HepG2 (cell line): ENCODE measurements at regions not wholly inside any gene's neighbourhood (a gene's known extent, or its start where the extent isn't known, plus 50 kb on each side); places are given as distances from the start of the nearest gene placed in this dataset.

Experiments used
- ATAC-seq: fragments of 200-7000 bp; cut with Tn5 transposase; 3 replicates; pipeline ENCODE4 v1.9.1; 2020; ENCODE audit warnings: mild to moderate bottlenecking, moderate library complexity
- BruUV-seq: library from RNA; stranded (reverse); fragments of 400-500 nt; replicated peaks from 2 replicates; lab custom pipeline; 2021; lab: Mats Ljungman, UMichigan
- CTCF ChIA-PET: fragments of 300-600 bp; formaldehyde crosslinking; extraction: SDS; loops from one replicate; lab custom pipeline; 2021; ENCODE audit warnings: low total read pairs, inconsistent platforms, low intra/inter-chr PET ratio; lab: Yijun Ruan, JAX
- POLR2A ChIA-PET: fragments of 350-600 bp; sonication (Branson Sonifier 250); formaldehyde crosslinking; loops from one replicate; lab custom pipeline; 2020; ENCODE audit warnings: antibody characterized with exemption, inconsistent platforms; lab: Yijun Ruan, JAX
- DNase-seq: peaks from one replicate; pipeline ENCODE4 v3.0.0-alpha.2; 2015; ENCODE audit warnings: low spot score
- FAIRE-seq: peaks from 3 replicates; lab custom pipeline; 2011; peaks lifted over from hg19 to GRCh38; lab: Jason Lieb, UNC
- H2AFZ ChIP-seq: one replicate; pipeline ENCODE4 v1.6.1; 2011; ENCODE audit warnings: low read length, inconsistent platforms
- H3K27ac ChIP-seq: fragments of 300-600 bp; 3 replicates; pipeline ENCODE4 v1.8.0; 2011; ENCODE audit warnings: mixed run types, mild to moderate bottlenecking, mixed read lengths, low read length, inconsistent platforms; ENCODE audit not compliant: insufficient read depth; ENCODE audit errors: extremely low read length
- H3K27me3 ChIP-seq, 2 experiments: fragments of 200-600 bp in 1 of 2; 2 replicates in 1 of 2; 3 replicates in 1 of 2; pipeline versions ENCODE4 v1.6.0 to v1.8.0; 2011; ENCODE audit warnings: low read length in 2 of 2, mild to moderate bottlenecking in 2 of 2, moderate library complexity in 2 of 2, inconsistent platforms in 1 of 2; ENCODE audit not compliant: insufficient read depth in 2 of 2, control insufficient read depth in 1 of 2
- H3K36me3 ChIP-seq, 2 experiments: fragments of 200-600 bp in 1 of 2; replicated peaks in 1 of 2; 2 replicates in 1 of 2; 3 replicates in 1 of 2; pipeline versions ENCODE4 v1.5.1 to v1.8.0; 2011; ENCODE audit warnings: low read length in 2 of 2, inconsistent platforms in 1 of 2; ENCODE audit not compliant: insufficient read depth in 2 of 2, control insufficient read depth in 1 of 2
- H3K4me1 ChIP-seq: 2 replicates; pipeline ENCODE4 v1.5.1; 2012; ENCODE audit warnings: low read length, inconsistent platforms; ENCODE audit not compliant: insufficient read depth
- H3K4me2 ChIP-seq: 2 replicates; pipeline ENCODE4 v1.6.0; 2011; ENCODE audit warnings: low read depth, low read length, inconsistent platforms
- H3K4me3 ChIP-seq, 3 experiments: fragments of 200-600 bp in 1 of 3; sonication (generic), shearing (Covaris generic) in 1 of 3; replicated peaks in 1 of 3; 2 replicates each; pipeline ENCODE4 v1.5.1; 2011 to 2016; ENCODE audit warnings: low read length in 3 of 3, inconsistent platforms in 2 of 3, low read depth in 2 of 3, mild to moderate bottlenecking in 2 of 3, control low read depth in 1 of 3, mixed read lengths in 1 of 3; ENCODE audit not compliant: insufficient read depth in 1 of 3
- H3K79me2 ChIP-seq: one replicate; pipeline ENCODE4 v1.6.1; 2011; ENCODE audit warnings: low read length, inconsistent platforms; ENCODE audit not compliant: insufficient read depth
- H3K9ac ChIP-seq: 2 replicates; pipeline ENCODE4 v1.6.0; 2011; ENCODE audit warnings: mild to moderate bottlenecking, low read depth, low read length, inconsistent platforms; ENCODE audit not compliant: insufficient read depth
- H3K9me3 ChIP-seq: 2 replicates; pipeline ENCODE4 v1.5.1; 2012; ENCODE audit warnings: mild to moderate bottlenecking, low read length
- H4K20me1 ChIP-seq: 2 replicates; pipeline ENCODE4 v1.6.0; 2011; ENCODE audit warnings: inconsistent platforms, mild to moderate bottlenecking, low read length, moderate library complexity; ENCODE audit not compliant: insufficient read depth
- ARHGAP35 ChIP-seq: sonication (generic); formaldehyde crosslinking; IDR thresholded peaks from 2 replicates; pipeline ENCODE4 v1.9.0; 2022; ENCODE audit warnings: mild to moderate bottlenecking, inconsistent platforms, moderate library complexity, missing genetic modification reagents, borderline replicate concordance
- BATF2 ChIP-seq: sonication (generic); formaldehyde crosslinking; IDR thresholded peaks from 2 replicates; pipeline ENCODE4 v1.8.0; 2022; ENCODE audit warnings: mild to moderate bottlenecking, missing genetic modification reagents, moderate library complexity
- BCL3 ChIP-seq: sonication (generic); formaldehyde crosslinking; IDR thresholded peaks from 2 replicates; pipeline ENCODE4 v1.5.1; 2020; ENCODE audit warnings: mild to moderate bottlenecking, missing genetic modification reagents, moderate library complexity
- FOXJ3 ChIP-seq: sonication (generic); formaldehyde crosslinking; IDR thresholded peaks from 2 replicates; pipeline ENCODE4 v1.4.0; 2020; ENCODE audit warnings: missing genetic modification reagents, mild to moderate bottlenecking, borderline replicate concordance
- GFI1 ChIP-seq: sonication (generic); formaldehyde crosslinking; IDR thresholded peaks from 2 replicates; pipeline ENCODE4 v1.5.0; 2020; ENCODE audit warnings: missing genetic modification reagents, mild to moderate bottlenecking, borderline replicate concordance
- JUND ChIP-seq: sonication (generic); formaldehyde crosslinking; IDR thresholded peaks from 2 replicates; pipeline ENCODE4 v1.8.0; 2022; ENCODE audit warnings: mild to moderate bottlenecking, missing genetic modification reagents
- SP2 ChIP-seq: sonication (generic); formaldehyde crosslinking; IDR thresholded peaks from 2 replicates; pipeline ENCODE4 v1.5.1; 2020; ENCODE audit warnings: mild to moderate bottlenecking, missing genetic modification reagents
- U2AF2 ChIP-seq: fragments of 200-400 bp; formaldehyde crosslinking; IDR thresholded peaks from 2 replicates; pipeline ENCODE4 v1.6.1; 2017; ENCODE audit warnings: low read depth, mild to moderate bottlenecking, low read length
- ZBTB42 ChIP-seq: sonication (generic); formaldehyde crosslinking; IDR thresholded peaks from 2 replicates; pipeline ENCODE4 v1.5.0; 2020; ENCODE audit warnings: mild to moderate bottlenecking, missing genetic modification reagents
- ZC3H13 ChIP-seq: sonication (generic); formaldehyde crosslinking; IDR thresholded peaks from 2 replicates; pipeline ENCODE4 v1.8.1; 2023; ENCODE audit warnings: mild to moderate bottlenecking, missing genetic modification reagents, moderate library complexity
- ZKSCAN5 ChIP-seq: sonication (generic); formaldehyde crosslinking; IDR thresholded peaks from 2 replicates; pipeline ENCODE4 v1.5.1; 2020; ENCODE audit warnings: mild to moderate bottlenecking, missing genetic modification reagents
- ZNF124 ChIP-seq: sonication (generic); formaldehyde crosslinking; IDR thresholded peaks from 2 replicates; pipeline ENCODE4 v1.4.0; 2020; ENCODE audit warnings: missing genetic modification reagents
- ZNF747 ChIP-seq: sonication (generic); formaldehyde crosslinking; IDR thresholded peaks from 2 replicates; pipeline ENCODE4 v1.8.1; 2023; ENCODE audit warnings: missing genetic modification reagents, mild to moderate bottlenecking, borderline replicate concordance
- ZNF878 ChIP-seq: sonication (generic); formaldehyde crosslinking; IDR thresholded peaks from 2 replicates; pipeline ENCODE4 v1.8.1; 2023; ENCODE audit warnings: mild to moderate bottlenecking, missing genetic modification reagents, moderate library complexity
- ZSCAN25 ChIP-seq: sonication (generic); formaldehyde crosslinking; IDR thresholded peaks from 2 replicates; pipeline ENCODE4 v1.8.0; 2022; ENCODE audit warnings: mild to moderate bottlenecking, missing genetic modification reagents
- WGBS: methylation state at CpG from one replicate; pipeline ENCODE4 v1.1.6; 2017; ENCODE audit warnings: low lambda C conversion rate; 5-methylcytosine and 5-hydroxymethylcytosine counted together
- in situ Hi-C: cut with HindIII; loops from 2 replicates; pipeline ENCODE4 v1.10.0; 2017; ENCODE audit warnings: low pct_unique_long_range_greater_than_20kb; ENCODE audit not compliant: extremely low pct_ligation_motif_present
- intact Hi-C: fragments of 100-400 bp; cut with micrococcal nuclease; formaldehyde crosslinking; loops from one replicate; pipeline ENCODE4 v1.10.0; 2022; ENCODE audit not compliant: unreplicated experiment

GRCh38 chr19:29275266-29275665 is 62.3 kb upstream of the UQCRFS1 start (continued):
- TF ChIP-seq BCL3 (CRISPR knock-in tag), result no peak
- no peak for TF ChIP-seq ZNF747

GRCh38 chr19:29277102-29277501 is 64.2 kb upstream of the UQCRFS1 start:
- H3K4me2 ChIP-seq, result no peak overlapping the region
- no peaks in the 10 kb centered on the region for H3K9me3 ChIP-seq
- TF ChIP-seq ZSCAN25, result no peak
- no peaks in the 10 kb centered on the region for H3K4me1 ChIP-seq
- no peaks in the 10 kb centered on the region for H3K79me2 ChIP-seq
- WGBS, result 4% methylated on average over 7 of the region's 7 CpGs
- CTCF ChIA-PET, result no interaction called here
- no peak overlapping the region for H3K27ac ChIP-seq
- BruUV-seq, result no TSS peak
- intact Hi-C loops, result no loop called here
- H3K36me3 ChIP-seq, result no peaks in the 10 kb centered on the region
- H2AFZ ChIP-seq, result no peak overlapping the region
- no peak overlapping the region for H3K4me3 ChIP-seq
- POLR2A ChIA-PET, result no interaction called here
- in situ Hi-C loops, result no loop called here
- no peak for FAIRE-seq
- no peaks in the 10 kb centered on the region for H3K27me3 ChIP-seq
- no peak overlapping the region for H3K9ac ChIP-seq
- H4K20me1 ChIP-seq, result no peaks in the 10 kb centered on the region
- ATAC-seq, result no peak; the same call in 2 of the 3 replicates
- no peak for DNase-seq

GRCh38 chr19:29278716-29279115 is 65.8 kb upstream of the UQCRFS1 start:
- BruUV-seq, result no TSS peak
- no peak for FAIRE-seq
- Histone ChIP-seq H3K4me2 (no peak overlapping the region), H3K27me3 (no peaks in the 10 kb centered on the region), H3K4me3 (no peak overlapping the region), H3K9me3 (no peaks in the 10 kb centered on the region), H3K36me3 (no peaks in the 10 kb centered on the region), H3K27ac (no peak overlapping the region), H3K4me1 (no peaks in the 10 kb centered on the region), H2AFZ (no peak overlapping the region), H4K20me1 (no peaks in the 10 kb centered on the region), H3K9ac (no peak overlapping the region), H3K79me2 (no peaks in the 10 kb centered on the region)
- no peak for DNase-seq
- no peak for ATAC-seq
- WGBS, result 0% methylated on average over 3 of the region's 3 CpGs
- intact Hi-C loops, result no loop called here
- ChIA-PET CTCF (no interaction called here), POLR2A (no interaction called here)
- in situ Hi-C loops, result no loop called here
- TF ChIP-seq ZC3H13 (CRISPR knock-in tag) (no peak), GFI1 (CRISPR knock-in tag) (no peak), ZBTB42 (CRISPR knock-in tag) (no peak), ARHGAP35 (CRISPR knock-in tag) (no peak), U2AF2 (no peak), ZKSCAN5 (CRISPR knock-in tag) (no peak), ZNF124 (no peak), SP2 (CRISPR knock-in tag) (no peak), ZNF878 (CRISPR knock-in tag) (no peak), BATF2 (CRISPR knock-in tag) (no peak), JUND (no peak), FOXJ3 (CRISPR knock-in tag) (no peak)
